Suprapubic skin (tissue), 4 donors: ENCODE measurements at regions not wholly inside any gene's neighbourhood (a gene's known extent, or its start where the extent isn't known, plus 50 kb on each side); places are given as distances from the start of the nearest gene placed in this dataset.

Experiments
- POLR2A ChIP-seq, 2 donors: fragments of 450-650 bp; IDR thresholded peaks; one replicate each; pipeline ENCODE4 v1.6.1; 2017; ENCODE audit warnings: antibody characterized with exemption in 2 of 2, mild to moderate bottlenecking in 2 of 2, moderate library complexity in 2 of 2
- POLR2AphosphoS5 ChIP-seq, 3 donors: sonication (generic); formaldehyde crosslinking; IDR thresholded peaks; one replicate each; pipeline ENCODE4 v1.6.1; 2017; ENCODE audit warnings: antibody characterized with exemption in 3 of 3
- TF ChIP-seq, protein P1 (sequence below), 2 donors: fragments of 200-600 bp in 1 of 2; fragments of 450-650 bp in 1 of 2; sonication (generic) in 1 of 2; IDR thresholded peaks; one replicate each; pipeline ENCODE4 v1.5.1; 2016 to 2019; ENCODE audit warnings: antibody characterized with exemption in 2 of 2, mild to moderate bottlenecking in 1 of 2, moderate library complexity in 1 of 2

GRCh38 chr12:58519839-58520238 lies 400.5 kb downstream of the LRIG3 start:
- TF ChIP-seq, protein P1, sequence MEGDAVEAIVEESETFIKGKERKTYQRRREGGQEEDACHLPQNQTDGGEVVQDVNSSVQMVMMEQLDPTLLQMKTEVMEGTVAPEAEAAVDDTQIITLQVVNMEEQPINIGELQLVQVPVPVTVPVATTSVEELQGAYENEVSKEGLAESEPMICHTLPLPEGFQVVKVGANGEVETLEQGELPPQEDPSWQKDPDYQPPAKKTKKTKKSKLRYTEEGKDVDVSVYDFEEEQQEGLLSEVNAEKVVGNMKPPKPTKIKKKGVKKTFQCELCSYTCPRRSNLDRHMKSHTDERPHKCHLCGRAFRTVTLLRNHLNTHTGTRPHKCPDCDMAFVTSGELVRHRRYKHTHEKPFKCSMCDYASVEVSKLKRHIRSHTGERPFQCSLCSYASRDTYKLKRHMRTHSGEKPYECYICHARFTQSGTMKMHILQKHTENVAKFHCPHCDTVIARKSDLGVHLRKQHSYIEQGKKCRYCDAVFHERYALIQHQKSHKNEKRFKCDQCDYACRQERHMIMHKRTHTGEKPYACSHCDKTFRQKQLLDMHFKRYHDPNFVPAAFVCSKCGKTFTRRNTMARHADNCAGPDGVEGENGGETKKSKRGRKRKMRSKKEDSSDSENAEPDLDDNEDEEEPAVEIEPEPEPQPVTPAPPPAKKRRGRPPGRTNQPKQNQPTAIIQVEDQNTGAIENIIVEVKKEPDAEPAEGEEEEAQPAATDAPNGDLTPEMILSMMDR (IDR thresholded peaks at IDR 0.05) = no peak
- TF ChIP-seq POLR2A (IDR thresholded peaks at IDR 0.05) = no peak
- no peak for TF ChIP-seq POLR2AphosphoS5 (IDR thresholded peaks at IDR 0.05)
